NCI-H226 (cell line): ENCODE measurements at regions not wholly inside any gene's neighbourhood (a gene's known extent, or its start where the extent isn't known, plus 50 kb on each side); places are given as distances from the start of the nearest gene placed in this dataset.
"Not testable (repeated sequence)": the region's sequence is repeated elsewhere in the genome, so short reads cannot be mapped to it uniquely, and the experiment has no call there.

Source experiments
- DNase-seq: peaks from one replicate; pipeline ENCODE4 v3.0.0-alpha.2; 2015

- not testable (repeated sequence) for DNase-seq
These were observed 71.0 kb upstream of the SH3GLB1 start for GRCh38 chr1:86633306-86633838.

DNA sequence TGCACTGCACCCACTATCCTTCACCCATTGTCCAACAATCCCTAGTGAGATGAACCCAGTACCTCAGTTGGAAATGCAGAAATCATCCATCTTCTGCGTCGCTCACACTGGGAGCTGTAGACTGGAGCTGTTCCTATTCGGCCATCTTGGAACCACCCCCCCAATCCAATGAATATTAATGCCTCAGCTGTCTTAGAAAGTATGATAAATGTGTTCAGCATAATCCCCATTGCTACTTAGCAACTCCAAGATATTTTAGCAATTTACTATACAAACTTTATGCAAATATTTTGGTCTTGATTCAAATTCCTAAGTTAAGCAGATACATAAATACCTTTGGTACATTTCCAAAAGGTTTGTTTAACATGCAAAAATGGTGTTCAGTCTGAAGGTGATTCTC lies 70.5 kb upstream of the SH3GLB1 start:
- no peak for DNase-seq

DNA sequence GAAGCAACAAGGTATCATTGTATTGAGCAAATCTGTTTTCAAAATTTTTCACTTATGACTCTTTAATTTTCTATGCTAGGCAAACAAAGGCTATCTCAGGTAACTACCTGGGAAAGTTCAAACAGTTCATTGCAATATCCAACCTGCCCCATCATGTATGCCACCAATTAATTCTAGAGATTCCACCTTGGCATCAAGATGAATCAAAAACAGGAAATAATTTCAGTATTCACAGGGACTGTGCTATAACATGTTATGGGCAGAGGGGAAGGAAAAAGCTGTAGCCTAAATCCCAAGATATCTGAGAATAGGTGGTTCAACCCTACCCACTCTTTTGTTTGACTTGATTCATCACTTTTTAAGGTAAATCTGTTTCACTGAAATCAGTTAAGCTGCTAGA lies 67.5 kb upstream of the SH3GLB1 start:
- no peak for DNase-seq

GRCh38 chr1:86640161-86640670 lies 64.2 kb upstream of the SH3GLB1 start:
- no peak for DNase-seq

- DNase-seq: no peak
These were observed 63.1 kb upstream of the SH3GLB1 start for GRCh38 chr1:86641318-86641717.

DNA sequence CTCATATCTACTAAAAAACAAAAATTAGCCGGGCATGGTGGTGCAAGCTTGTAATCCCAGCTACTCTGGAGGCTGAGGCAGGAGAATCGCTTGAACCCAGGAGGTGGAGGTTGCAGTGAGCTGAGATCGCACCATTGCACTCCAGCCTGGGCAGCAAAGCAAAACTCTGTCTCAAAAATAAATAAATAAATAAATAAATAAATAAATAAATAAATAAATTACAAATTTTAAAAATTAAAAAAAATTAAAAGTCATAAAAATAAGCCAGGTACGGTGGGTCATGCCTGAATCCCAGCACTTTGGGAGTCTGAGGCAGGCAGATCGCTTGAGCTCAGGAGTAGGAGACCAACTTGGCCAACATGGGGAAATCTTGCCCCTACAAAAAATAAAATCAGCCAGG lies 59.7 kb upstream of the SH3GLB1 start:
- DNase-seq: not testable (repeated sequence)

GRCh38 chr1:86645851-86646250 lies 58.5 kb upstream of the SH3GLB1 start:
- DNase-seq: no peak

GRCh38 chr1:86646256-86646655 lies 58.1 kb upstream of the SH3GLB1 start:
- DNase-seq: no peak

GRCh38 chr1:86648255-86648654 lies 56.1 kb upstream of the SH3GLB1 start:
- peak; percentile 24 for DNase-seq

DNA sequence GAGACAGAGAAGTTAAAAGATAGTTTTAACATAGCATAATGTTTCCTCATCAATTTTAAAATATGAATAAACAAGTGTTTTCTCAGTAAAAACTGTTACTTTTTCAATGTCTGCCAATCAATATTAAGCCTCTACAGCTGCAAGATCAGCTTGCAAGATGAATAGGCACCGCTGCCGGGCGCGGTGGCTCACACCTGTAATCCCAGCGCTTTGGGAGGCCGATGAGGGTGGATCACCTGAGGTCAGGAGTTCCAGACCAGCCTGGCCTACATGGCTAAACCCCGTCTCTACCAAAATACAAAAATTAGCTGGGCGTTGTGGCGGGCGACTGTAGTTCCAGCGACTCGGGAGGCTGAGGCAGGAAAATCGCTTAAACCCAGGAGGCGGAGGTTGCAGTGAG lies 54.8 kb upstream of the SH3GLB1 start:
- no peak for DNase-seq

GRCh38 chr1:86650065-86650464 lies 54.3 kb upstream of the SH3GLB1 start:
- no peak for DNase-seq
